IPS-NIHi11 (cell line): ENCODE measurements at regions not wholly inside any gene's neighbourhood (a gene's known extent, or its start where the extent isn't known, plus 50 kb on each side); places are given as distances from the start of the nearest gene placed in this dataset.

Experiments
- DNase-seq: peaks from one replicate; pipeline ENCODE4 v3.0.0; 2012; ENCODE audit warnings: mixed read lengths, low spot score

DNA sequence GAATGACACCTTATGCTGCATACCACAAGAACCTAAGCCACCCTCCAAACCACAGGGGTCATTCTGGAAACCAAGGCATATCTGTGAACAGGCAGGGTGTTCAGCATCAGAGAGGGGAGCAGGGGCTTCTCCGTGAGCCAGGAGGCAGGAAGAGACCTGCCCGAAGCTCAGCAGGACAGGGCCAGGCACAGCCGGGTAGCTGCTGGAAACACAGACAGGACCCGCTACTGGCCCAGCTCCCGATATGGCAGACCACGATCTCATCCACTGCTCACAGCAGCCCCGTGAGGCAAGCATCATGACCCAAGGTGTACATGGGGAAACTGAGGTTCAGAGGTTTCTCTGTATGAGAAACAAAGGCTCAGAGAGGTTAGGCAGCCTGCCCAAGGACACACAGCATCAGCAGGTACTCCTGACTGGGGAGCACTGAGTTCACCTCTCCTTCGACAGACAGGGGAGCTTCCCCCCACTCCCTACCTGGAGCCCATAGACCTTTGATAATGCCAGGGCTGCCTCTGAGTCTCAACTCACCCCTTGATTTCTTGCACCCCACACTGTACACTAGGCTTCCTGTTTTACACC lies 317.7 kb downstream of the MATN1 start:
- no peak for DNase-seq

DNA sequence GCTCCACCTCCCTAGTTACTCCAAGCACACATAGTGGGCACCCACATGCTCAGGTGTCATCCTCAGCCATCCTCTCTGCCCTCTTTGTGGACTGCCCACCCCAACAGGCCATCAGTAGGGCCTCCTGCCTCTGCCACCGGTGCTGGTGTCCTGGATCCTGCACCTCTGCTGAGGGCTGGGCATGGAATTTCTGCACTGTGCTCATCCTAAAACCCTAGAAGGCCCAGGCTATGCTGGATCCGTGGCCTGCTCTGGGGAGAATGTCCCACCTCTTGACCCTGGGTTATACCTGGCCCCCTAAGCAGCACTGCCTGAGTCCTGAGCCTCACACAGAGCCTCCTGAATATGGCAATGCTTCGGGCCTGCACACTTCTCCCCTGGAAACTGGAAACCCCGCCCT lies 318.3 kb downstream of the MATN1 start:
- no peak for DNase-seq

DNA sequence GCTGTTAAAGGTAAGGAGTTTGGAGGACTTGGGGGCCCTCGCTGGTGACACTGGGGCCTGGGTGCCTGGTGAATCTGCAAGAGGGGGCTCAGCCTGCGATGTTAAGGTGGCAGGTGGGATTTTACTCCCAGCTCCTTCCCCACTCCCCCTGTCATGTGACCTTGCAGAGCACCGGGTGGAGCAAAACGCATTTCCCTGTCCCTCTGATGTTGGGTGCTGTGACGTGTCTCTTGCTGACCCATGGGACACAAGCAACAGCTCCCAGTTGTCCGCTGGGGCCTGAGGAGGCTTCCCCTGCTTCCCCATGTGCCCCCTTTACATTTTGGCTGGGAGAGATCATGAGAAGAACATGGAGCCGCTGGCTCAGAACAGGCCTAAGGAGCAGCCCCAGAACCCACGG lies 319.0 kb downstream of the MATN1 start:
- DNase-seq = no peak

DNA sequence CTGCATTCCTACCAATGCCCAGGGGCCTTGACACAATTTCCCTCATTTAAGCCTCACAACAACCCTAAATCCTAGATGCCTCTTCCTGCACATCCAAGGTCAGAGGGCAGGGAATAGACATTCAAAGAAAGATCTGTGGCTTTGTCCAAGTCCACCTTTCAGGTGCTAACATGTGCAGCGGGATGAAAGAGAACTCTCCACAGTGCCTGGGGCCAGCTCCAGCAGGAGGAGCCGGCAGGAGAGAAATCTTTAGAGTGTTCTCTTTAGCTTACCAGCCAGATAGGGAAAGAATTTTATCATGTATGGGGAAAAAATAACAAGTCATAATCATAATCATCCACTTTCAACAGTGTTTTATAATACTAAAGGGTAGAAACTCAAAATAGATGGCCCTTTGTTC lies 319.7 kb downstream of the MATN1 start:
- no peak for DNase-seq

DNA sequence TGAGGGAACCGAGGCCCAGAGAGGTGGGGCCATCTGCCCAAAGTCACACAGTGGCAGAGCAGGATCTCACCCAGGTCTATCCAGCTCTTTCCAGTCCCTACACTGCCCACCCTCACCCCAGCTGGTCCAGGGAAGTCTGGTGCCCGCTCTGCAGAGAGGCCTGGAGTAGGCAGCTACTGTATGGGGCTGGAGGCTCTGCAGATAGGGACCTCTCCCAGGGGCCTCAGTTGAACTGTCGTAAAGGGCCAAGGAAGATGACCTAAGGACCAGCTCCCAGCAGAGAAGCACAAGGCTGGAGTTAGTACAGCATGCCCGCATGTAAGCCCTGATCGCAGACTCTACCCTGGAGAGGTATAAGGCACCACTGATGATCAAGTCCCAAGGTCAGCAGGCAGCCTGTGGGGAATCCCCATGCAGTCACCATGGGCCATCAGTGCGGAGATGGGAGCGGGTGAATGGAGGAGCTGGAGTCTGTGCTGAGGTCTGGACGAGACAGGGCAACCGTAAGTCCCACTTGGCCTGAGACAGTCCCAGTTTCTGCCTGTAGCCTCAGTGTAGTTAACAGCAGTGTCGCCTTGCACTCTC lies 320.2 kb downstream of the MATN1 start:
- no peak for DNase-seq

DNA sequence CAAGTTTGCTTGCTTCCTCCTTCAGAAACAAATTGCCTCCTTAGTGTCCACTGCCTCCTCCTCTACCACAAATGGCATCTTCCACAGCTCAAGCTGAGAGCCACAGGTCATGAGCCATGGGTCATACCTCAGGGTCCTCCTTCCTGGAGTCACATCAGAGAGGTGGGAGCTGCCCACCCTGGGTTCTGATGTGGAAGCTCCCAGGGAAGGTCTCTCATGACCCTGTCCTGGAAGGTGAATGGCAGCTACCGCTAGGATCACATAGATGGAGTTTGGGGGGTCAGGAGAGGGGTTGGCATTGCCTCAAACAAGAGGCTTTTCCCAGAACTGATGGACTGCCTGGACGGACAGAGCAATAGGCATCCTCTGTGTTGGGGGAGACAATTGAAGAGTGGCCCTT lies 321.4 kb downstream of the MATN1 start:
- no peak for DNase-seq

DNA sequence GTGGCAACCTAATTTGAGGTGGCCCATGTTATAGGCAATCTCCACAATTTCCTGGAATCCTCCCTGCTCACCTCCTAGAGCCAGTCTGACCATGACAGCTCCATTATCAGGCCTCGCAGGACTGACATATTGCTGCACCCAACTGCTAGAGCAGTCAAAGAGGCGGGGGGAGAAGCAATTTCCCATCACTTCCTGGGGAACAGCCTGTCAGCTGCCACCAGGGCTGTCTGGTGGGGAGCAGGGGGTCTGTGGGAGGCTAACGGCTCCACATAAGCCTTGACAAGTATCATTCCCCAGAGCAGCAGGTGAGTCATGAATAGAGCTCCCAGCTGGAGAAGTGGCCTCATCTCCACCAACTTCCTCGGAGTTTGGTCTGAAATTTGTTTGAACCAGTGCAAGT lies 322.9 kb downstream of the MATN1 start:
- no peak for DNase-seq

DNA sequence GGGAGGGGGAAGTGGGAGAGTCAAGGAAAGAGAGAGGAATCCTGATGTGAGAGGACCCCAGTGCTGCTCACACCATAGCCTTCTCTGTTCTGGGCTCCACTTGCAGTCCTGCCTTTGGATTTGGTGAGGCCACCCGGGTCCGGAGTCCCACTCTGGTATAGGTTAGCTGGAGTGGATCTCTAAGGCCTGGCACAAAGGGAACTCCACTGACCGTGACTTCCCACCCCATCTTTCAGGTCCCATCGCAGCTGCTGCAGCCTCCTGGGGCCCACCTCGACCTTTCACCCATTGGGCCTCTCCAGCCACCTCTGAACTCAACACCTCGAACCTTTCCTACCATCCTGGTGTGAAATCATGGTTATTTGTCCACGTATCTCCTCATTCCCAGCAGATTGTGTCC lies 324.4 kb downstream of the MATN1 start:
- DNase-seq = no peak

DNA sequence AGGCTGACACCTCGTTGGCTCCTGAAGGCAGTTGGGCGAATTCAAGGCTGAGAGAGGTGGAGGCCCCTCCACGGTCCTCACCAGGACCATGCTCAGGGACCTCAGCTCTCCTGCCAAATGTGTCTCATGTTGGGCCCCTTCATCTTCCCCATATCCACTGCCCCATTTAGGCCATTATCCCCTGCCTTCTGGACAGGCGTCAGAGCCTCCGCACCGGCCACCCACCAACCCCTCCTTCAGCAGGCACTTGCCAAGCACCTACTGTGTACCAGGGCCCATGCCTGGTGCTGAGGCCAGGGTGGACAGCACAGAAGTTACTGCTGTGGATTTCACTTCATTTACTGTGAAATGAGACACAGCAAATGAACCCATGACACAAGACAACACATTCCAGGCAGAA lies 325.8 kb downstream of the MATN1 start:
- DNase-seq = no peak

DNA sequence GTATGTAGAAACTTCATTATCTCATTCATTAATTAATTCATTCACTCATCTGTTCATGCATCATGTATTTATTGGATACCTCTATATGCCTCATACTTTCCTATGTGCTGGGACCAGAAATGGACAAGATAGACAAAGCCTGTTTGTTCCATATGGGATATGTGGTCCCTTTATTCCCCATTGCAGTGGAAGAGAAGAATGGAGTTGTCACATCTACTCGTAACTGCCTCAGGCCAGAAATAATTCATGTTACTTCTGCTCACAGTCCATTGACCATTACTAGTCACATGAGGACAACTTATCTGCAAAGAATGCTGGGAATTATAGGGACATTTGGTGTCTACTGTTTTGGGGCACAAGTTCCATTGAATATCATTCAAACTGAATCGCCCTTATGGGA lies 327.8 kb downstream of the MATN1 start:
- no peak for DNase-seq

DNA sequence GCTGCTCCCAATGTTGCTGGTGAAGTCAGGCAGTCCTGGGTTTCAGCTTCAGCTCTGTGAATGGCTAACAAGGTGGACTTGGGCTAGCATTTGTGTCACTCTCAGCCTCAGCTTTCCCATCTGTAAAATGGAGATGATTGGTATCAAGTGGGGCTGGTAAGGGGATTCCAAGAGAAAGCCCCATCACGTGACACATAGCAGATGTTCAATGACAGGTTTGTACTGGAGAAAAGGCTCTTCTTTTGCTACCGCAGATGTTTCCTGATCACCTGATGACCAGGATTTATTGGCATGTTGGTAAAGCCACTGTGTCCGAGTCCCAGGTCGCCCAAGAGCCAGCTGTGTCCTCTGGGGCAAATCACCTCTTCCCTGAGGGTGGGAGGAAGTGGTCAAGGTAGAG lies 335.0 kb downstream of the MATN1 start:
- DNase-seq = no peak

DNA sequence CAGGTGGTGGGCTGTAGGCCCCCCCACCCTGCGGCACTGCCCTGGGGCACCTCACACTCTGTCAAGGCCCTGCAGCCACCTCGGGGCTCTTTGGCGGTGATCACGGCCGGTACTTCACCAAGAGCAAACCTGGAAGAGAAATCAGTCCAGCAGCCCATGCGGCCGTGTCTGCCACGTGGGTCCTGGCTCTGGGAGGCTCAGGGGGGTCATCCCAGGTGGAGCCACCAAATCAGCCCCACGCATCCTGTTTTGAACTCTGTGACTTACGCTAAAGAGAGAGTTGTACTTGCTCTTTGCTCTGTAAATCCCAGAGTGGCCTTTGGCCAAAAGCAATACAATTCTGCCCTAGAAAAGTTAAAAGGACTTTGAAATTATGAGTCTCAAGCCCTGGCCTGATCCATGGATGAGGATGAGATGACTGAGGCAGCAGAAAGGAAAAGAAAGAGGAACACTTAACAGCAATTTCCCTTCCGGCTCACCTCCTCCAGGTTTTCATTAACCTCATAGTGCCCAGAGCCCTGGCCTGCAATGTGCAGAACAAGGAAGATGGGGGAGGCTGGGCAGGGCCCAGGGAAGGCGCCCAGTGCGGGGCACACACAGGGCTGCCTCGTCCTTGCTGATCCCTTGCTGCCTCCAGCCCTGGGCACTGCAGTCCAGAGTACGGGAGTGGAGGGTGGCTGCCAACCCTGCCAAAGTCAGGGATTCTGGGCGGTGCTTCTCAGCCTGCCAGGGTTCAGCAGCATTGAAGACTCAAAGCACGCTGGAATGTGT lies 337.0 kb downstream of the MATN1 start:
- DNase-seq = no peak

DNA sequence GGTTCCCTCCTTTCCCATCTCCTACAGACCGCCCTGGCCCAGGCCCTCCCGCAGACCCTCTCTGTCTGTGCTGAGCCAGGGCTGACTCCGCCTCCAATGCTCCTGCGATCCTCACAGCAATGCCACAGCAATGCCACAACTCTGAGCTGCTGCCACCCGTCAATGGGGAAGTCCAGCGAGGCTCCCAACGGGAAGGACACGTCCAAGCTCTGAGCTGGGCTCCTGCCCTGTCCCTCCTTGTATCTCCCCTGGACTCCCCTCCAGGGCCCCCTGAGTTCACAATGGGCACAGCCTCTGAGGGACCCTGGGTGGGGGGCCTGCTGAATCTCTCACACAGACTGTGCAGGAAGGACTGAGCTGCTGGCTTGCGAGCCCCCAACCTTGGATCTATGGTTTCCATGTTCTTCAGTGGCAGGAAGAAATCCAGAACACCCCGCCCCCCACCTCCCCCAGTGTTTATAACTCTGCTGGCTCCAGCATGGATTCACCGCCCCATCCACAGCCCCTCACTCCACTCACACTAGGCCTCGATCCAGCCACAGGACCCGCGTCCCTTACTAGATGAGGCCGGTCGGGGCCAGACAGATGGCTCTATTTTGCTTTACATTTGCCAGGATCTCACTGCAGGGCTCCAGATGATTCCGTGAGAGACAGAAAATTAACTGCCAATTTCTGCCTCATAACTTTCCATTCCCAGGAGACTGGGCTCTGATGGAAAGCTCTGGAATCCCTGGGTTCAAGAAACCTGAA lies 338.0 kb downstream of the MATN1 start:
- no peak for DNase-seq

DNA sequence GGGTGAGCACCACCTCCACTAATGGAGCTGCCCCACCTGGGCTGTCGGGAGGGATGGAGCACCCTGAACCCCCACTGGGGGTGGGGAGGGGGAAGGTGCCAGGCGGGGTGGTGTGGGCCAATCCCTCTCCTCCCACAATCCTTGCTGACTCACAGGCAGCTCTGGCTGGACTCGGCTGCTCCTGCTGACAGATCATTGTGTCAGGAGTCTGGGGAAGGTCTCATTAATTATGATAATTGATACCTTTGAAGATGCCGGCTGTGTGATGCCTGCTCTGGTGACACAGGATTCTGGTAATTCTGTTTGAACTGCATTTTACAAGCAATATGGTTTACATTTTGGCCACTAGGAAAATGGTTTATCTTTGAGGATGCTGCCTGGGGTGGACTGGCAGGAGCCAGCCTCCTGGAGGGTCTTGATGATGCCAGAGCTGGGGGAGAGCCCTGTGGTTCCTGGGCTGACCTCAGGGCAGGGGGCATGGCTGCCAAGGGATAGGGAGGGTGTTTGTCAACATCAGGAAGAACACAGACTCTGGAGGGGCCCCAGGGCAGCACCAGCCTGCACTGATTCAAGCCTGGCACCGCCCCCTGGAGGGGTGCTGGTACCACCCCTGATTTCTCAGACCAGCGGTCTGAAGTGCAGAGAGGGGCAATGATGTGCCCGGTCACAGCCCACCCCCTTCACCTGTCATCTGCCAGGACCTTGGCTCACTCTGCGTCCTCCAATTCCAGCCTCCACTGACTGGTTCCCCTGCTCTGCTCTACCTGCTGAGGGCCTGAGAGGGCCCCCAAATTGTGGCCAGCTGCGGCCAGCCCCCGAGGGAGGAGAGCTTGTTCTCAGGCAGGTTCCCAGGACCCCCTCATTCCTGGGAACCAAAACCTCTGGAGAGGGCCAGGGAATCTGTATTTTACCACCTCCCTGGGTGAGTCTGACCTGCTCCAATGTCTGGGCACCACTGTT lies 338.8 kb downstream of the MATN1 start:
- no peak for DNase-seq

DNA sequence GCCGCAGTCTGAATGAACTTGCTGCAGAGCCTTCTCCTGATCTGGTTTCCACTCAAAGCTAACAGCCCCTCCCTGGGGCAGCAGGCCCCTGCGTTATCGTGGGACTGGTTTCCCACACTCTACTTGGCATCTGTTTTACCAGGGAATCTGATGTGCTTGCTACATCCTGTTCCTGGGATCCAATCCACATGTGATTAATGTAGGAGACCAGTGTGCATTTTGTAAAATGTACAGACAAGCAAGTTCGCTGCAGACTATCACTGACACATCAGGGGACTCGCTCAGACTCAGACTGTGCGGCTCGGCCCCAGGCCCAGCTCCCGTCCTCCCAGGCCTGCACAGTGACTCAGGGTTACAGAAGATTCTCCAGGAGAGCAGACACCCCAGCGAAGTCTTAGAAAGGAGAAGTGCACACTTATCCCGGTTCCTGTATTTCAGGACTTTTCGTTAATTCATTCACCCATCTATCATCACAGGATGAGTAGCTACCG lies 340.1 kb downstream of the MATN1 start:
- DNase-seq = no peak

DNA sequence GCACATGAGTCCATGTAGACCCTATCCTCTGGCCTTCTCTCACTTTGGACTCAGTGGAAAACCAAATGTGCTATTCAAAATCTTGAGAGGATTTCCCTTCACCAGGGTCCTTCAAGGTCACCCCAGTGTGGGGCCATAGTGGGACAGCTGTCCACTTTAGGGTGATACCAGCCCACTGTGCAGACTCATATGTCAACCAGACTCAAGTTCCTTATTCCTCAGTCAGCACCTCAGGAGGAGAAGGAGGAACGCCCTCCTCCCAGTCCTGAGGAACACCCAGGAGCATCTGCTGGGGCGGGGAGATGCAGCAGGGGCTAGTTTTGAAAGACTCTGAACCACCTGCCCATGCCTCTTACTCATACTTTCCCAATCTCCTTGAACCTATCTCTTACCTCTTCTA lies 340.9 kb downstream of the MATN1 start:
- DNase-seq = no peak

DNA sequence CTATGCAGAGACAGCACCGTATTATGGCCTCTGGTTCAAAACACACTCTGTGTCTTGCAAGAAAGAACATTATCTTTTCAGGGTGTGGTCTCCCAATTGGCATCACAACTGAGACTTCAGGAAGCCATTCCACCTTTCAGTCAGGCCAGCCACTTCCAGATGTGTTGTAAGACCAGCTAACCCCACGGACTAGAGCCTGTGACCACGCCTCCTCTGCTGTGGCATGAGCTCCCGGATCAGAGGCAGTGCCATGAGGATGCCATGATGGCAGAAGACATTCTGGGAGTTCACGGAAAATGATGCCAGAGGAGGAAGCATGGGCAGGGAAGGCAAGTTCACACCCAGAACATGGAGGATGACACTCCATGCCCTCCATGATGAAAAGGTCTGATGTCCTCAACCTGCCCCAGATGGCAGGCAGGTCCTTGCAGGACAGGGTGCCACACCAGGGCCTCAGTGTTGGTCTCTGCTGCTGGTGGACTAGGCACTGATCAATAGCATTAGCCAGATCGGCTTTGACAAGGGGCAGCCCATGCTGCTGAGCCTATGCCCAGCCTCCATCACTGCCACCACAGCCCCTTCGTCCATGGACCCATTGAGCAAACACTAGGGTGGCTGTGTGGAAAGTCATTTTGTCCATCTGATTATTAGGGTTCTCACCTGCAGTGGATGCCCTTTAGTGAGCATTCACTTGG lies 341.6 kb downstream of the MATN1 start:
- no peak for DNase-seq

DNA sequence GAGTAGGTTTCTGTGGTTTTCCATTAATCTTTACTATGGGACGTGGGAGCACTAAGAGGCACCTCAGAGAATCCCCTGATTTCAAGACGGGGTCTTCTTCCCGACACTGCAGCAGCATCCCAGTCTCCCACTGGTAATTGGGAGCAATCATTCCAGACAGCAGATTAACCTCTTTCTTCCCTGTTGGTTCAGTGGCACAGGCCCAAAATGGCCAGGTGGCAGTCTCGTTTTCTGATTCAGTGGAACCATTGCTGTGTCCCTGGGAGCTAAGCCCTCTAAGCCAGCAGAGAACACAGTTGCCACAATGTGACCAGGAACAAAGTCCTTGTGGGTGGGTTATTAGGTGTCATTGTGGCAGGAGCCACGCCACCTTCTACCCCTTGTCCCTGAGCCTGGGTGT lies 342.1 kb downstream of the MATN1 start:
- DNase-seq = no peak

DNA sequence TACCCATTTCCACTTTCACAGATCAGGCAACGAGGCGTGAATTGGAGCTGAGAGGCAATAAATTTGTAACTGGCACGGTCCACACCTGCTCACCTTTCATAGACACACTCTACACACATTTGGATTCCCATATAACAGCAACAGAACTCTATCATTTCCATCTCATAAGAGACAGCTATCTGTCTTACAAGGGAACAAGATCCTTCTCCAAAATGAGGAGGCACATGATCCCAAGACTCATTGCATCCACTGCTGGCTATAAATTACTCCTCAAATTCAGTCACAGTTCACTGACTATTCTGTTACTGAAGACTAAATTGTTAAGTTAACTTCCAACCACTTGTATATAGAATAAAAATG lies 342.8 kb downstream of the MATN1 start:
- DNase-seq = no peak

DNA sequence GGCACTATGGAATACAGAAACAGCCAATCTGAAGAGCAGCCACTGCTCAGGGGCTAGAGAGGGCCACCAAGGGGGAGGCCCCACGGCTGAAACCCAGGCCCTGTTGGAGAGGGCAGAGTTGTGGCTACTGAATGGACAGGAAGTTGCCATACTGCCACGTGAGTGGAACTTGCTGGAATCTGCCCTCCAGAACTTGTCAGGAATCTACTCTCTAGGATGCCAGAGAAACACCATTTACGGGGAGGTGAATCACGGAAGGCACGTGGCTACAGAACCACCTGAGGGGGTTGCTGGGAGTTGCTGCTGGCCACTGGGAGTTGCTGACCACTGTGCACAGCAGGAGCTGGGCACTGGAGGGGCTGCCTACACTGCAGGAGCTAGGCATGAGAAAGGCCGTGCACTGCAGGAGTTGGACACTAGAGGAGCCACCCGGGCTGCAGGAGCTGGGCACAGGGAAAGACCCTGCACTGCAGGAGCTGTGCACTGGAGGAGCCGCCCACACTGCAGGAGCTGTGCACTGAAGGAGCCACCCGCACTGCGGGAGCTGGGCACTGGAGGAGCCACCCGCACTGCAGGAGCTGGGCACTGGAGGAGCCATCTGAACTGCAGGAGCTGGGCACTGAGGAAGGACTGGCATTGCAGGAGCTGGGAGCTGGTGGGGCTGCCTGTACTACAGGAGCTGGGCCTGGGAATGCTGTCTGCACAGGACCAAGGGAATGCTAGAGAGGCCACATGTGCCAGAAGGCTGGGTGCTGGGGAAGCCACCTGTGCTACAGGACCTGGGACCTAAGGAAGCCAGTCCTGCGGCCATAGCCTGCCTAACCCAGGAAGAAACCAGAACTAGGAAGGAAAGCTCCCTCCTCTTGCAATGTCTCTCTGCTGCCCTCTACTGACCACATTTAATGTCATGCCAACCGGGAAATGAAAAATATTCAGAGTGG lies 343.4 kb downstream of the MATN1 start:
- peak; percentile 95 for DNase-seq
